Colonic mucosa (tissue), 4 donors: ENCODE measurements at regions not wholly inside any gene's neighbourhood (a gene's known extent, or its start where the extent isn't known, plus 50 kb on each side); places are given as distances from the start of the nearest gene placed in this dataset.

ENCODE experiments used
- DNase-seq: peaks from one replicate; pipeline ENCODE4 v3.0.0-alpha.2; 2020
- H3K27ac ChIP-seq: fragments of 200-600 bp; one replicate; pipeline ENCODE4 v1.8.0; 2021
- H3K27me3 ChIP-seq: fragments of 200-600 bp; one replicate; pipeline ENCODE4 v1.8.0; 2021
- H3K36me3 ChIP-seq: fragments of 200-600 bp; one replicate; pipeline ENCODE4 v1.8.0; 2021
- H3K4me1 ChIP-seq: fragments of 200-600 bp; one replicate; pipeline ENCODE4 v1.8.0; 2021; ENCODE audit warnings: mild to moderate bottlenecking
- H3K4me3 ChIP-seq: fragments of 200-600 bp; one replicate; pipeline ENCODE4 v1.8.0; 2021
- H3K9ac ChIP-seq, 2 donors: one replicate each; pipeline ENCODE4 v1.7.0; 2013; ENCODE audit warnings: control low read depth in 2 of 2, low read depth in 2 of 2, low read length in 2 of 2
- H3K9me3 ChIP-seq: fragments of 200-600 bp; one replicate; pipeline ENCODE4 v1.8.0; 2021
- intact Hi-C: fragments of 100-400 bp; cut with DNase I; formaldehyde crosslinking; loops from one replicate; pipeline ENCODE4 v1.14.1; 2022
- TF ChIP-seq, protein P1 (sequence below): fragments of 200-600 bp; IDR thresholded peaks from one replicate; pipeline ENCODE4 v1.8.0; 2022; ENCODE audit warnings: antibody characterized with exemption, mild to moderate bottlenecking
- donor health status: healthy.
- donor health status: DM: no; HTN: no; CAD: no.
- donor health status: DM: no; HTN: no; CAD: no.

GRCh38 chr4:181579486-181579885 lies 663.7 kb upstream of the TENM3 start:
- intact Hi-C loops: no loop called here
- H3K36me3 ChIP-seq: no peaks in the 10 kb centered on the region
- no peaks in the 10 kb centered on the region for H3K9me3 ChIP-seq
- H3K27ac ChIP-seq: no peak overlapping the region
- H3K4me3 ChIP-seq: no peak overlapping the region
- H3K4me1 ChIP-seq: no peaks in the 10 kb centered on the region
- TF ChIP-seq, protein P1, sequence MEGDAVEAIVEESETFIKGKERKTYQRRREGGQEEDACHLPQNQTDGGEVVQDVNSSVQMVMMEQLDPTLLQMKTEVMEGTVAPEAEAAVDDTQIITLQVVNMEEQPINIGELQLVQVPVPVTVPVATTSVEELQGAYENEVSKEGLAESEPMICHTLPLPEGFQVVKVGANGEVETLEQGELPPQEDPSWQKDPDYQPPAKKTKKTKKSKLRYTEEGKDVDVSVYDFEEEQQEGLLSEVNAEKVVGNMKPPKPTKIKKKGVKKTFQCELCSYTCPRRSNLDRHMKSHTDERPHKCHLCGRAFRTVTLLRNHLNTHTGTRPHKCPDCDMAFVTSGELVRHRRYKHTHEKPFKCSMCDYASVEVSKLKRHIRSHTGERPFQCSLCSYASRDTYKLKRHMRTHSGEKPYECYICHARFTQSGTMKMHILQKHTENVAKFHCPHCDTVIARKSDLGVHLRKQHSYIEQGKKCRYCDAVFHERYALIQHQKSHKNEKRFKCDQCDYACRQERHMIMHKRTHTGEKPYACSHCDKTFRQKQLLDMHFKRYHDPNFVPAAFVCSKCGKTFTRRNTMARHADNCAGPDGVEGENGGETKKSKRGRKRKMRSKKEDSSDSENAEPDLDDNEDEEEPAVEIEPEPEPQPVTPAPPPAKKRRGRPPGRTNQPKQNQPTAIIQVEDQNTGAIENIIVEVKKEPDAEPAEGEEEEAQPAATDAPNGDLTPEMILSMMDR: no peak
- no peak overlapping the region for H3K9ac ChIP-seq
- DNase-seq: no peak
- H3K27me3 ChIP-seq: no peaks in the 10 kb centered on the region

DNA sequence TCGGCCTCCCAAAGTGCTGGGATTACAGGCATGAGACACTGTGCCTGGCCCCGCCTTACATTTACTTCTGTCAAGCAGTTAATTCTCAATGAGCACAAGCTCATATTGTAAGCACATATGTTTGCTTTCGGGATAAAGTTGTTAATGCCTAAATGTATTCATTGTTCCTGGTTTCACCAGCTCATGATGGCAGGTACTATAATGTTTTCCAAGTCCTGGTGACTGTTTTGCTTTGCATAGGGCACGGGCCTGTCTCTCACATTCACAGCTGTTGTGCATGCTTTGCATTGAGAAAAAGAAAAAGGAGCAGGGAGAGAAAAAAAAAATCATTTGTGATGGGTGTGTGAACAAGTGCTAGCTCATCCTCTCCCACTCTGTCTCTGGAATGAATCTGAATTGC lies 661.2 kb upstream of the TENM3 start:
- TF ChIP-seq, protein P1: no peak
- Histone ChIP-seq H3K4me3 (no peak overlapping the region), H3K27ac (no peak overlapping the region), H3K36me3 (no peaks in the 10 kb centered on the region), H3K9me3 (no peaks in the 10 kb centered on the region), H3K27me3 (no peaks in the 10 kb centered on the region), H3K4me1 (no peaks in the 10 kb centered on the region), H3K9ac (no peak overlapping the region)
- intact Hi-C loops: no loop called here
- no peak for DNase-seq

DNA sequence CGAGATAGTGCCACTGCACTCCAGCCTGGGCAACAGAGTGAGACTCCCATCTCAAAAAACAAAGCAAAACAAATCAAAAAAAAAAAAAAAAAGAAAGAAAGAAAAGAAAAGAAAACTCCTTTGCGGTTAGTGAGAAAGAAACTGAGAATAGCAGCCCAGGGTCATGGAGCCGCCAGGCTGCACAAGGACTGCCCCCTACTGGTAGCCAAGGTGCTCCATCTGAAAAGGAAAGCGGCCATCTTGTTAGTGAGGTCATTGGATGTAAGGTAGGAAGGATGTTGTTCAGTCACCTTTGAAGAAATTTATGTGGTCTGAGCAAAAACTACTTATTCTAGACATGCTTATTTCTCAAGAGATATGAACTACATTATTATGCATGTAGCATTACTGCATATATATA lies 660.6 kb upstream of the TENM3 start:
- TF ChIP-seq, protein P1: no peak
- no peak for DNase-seq
- intact Hi-C loops: no loop called here

GRCh38 chr4:181588733-181589302 lies 654.4 kb upstream of the TENM3 start:
- TF ChIP-seq, protein P1: no peak
- no peak overlapping the region for H3K27ac ChIP-seq
- H3K36me3 ChIP-seq: no peaks in the 10 kb centered on the region
- no peak for DNase-seq
- intact Hi-C loops: no loop called here
- H3K9ac ChIP-seq: no peak overlapping the region
- no peaks in the 10 kb centered on the region for H3K4me1 ChIP-seq
- no peak overlapping the region for H3K4me3 ChIP-seq
- no peaks in the 10 kb centered on the region for H3K9me3 ChIP-seq
- H3K27me3 ChIP-seq: no peaks in the 10 kb centered on the region

More for the DNA sequence above, 660.6 kb upstream of the TENM3 start:
- H3K36me3 ChIP-seq: no peaks in the 10 kb centered on the region
- no peak overlapping the region for H3K4me3 ChIP-seq
- no peak overlapping the region for H3K27ac ChIP-seq
- no peaks in the 10 kb centered on the region for H3K27me3 ChIP-seq
- H3K9ac ChIP-seq: no peak overlapping the region
- H3K9me3 ChIP-seq: no peaks in the 10 kb centered on the region
- H3K4me1 ChIP-seq: no peaks in the 10 kb centered on the region

DNA sequence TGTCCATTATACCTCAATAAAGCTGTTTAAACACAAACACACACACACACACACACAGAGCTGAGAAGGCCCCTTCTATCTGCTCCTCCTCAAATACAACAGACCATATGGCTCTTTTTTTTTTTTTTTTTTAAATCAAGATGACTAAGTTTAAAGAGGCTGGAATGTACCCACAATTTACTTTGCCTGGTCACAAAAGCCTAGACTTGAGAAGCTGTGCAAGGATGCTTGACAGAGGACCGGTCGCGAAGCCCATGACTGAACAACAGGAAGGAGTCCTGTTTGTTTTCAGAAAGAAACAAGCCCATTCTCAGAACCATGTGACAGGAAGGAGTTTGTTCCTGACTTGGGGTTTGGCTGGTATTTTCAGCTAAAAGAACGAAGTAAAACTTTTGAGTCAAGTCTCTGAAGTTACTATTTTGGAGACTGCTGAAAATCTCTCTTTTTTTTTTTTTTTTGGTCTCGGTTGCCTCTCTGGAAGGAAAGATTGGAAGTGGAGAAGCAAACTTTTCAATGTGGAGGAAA lies 650.9 kb upstream of the TENM3 start:
- Histone ChIP-seq H3K27ac (no peak overlapping the region), H3K27me3 (no peaks in the 10 kb centered on the region), H3K36me3 (no peaks in the 10 kb centered on the region), H3K9me3 (no peaks in the 10 kb centered on the region), H3K9ac (no peak overlapping the region), H3K4me1 (no peaks in the 10 kb centered on the region), H3K4me3 (no peak overlapping the region)
- intact Hi-C loops: no loop called here
- TF ChIP-seq, protein P1: no peak
- DNase-seq: no peak
